ENCODE measurements at regions not wholly inside any gene's neighbourhood (a gene's known extent, or its start where the extent isn't known, plus 50 kb on each side); places are given as distances from the start of the nearest gene placed in this dataset.

- H3K27me3 Mint-ChIP-seq (ENCODE audit: insufficient read depth, low read depth), result peaks cover 2% of the 10 kb centered on the region
Observed at GRCh38 chr7:52184006-52184703, 851.3 kb upstream of the POM121L12 start.

GRCh38 chr7:52179934-52180333 is 855.5 kb upstream of the POM121L12 start:
- H3K27me3 ChIP-seq, result no peaks in the 10 kb centered on the region
- H3K4me2 ChIP-seq, result no peak overlapping the region
- no peak for TF ChIP-seq EZH2 (IDR thresholded peaks at IDR 0.05)
- TF ChIP-seq EZH2phosphoT487 (IDR thresholded peaks at IDR 0.05), result no peak
- no peak for TF ChIP-seq CTCF (IDR thresholded peaks at IDR 0.05)
- no peak overlapping the region for H3K27ac ChIP-seq
- no peaks in the 10 kb centered on the region for H3K9me3 ChIP-seq (ENCODE audit: low read depth)
- no peak for DNase-seq (ENCODE audit: low spot score)
- no peak overlapping the region for H3K4me3 ChIP-seq
- Mint-ChIP-seq H3K27ac (no peak overlapping the region), H3K4me1 (no peaks in the 10 kb centered on the region), H3K27me3 (ENCODE audit: insufficient read depth, low read depth) (no peaks in the 10 kb centered on the region), H3K36me3 (no peaks in the 10 kb centered on the region), H3K9me3 (peaks cover 6% of the 10 kb centered on the region), H3K4me3 (no peak overlapping the region)
- H3K9ac ChIP-seq, result no peak overlapping the region
- H3K79me2 ChIP-seq (ENCODE audit: low read depth), result no peaks in the 10 kb centered on the region
- no peaks in the 10 kb centered on the region for H4K20me1 ChIP-seq (ENCODE audit: low read depth)
- no peaks in the 10 kb centered on the region for H3K36me3 ChIP-seq
- H3K4me1 ChIP-seq, result no peaks in the 10 kb centered on the region
- peak overlapping the region; percentile 68 for H2AFZ ChIP-seq (replicated peaks)
- H3F3A ChIP-seq (ENCODE audit: low read depth), result no peaks in the 10 kb centered on the region

More at GRCh38 chr7:52184006-52184703, 851.3 kb upstream of the POM121L12 start:
- TF ChIP-seq CTCF (IDR thresholded peaks at IDR 0.05), result no peak
- TF ChIP-seq EZH2 (IDR thresholded peaks at IDR 0.05), result no peak
- no peak for TF ChIP-seq EZH2phosphoT487 (IDR thresholded peaks at IDR 0.05)
- Mint-ChIP-seq H3K9me3 (peaks cover 12% of the 10 kb centered on the region), H3K36me3 (no peaks in the 10 kb centered on the region), H3K4me1 (peaks cover 17% of the 10 kb centered on the region), H3K4me3 (no peak overlapping the region), H3K27ac (no peak overlapping the region)
- Histone ChIP-seq H3K36me3 (no peaks in the 10 kb centered on the region), H3K27ac (no peak overlapping the region), H3K4me1 (no peaks in the 10 kb centered on the region), H3K27me3 (no peaks in the 10 kb centered on the region), H4K20me1 (ENCODE audit: low read depth) (no peaks in the 10 kb centered on the region), H3K4me3 (no peak overlapping the region), H3K9me3 (ENCODE audit: low read depth) (no peaks in the 10 kb centered on the region), H3F3A (ENCODE audit: low read depth) (no peaks in the 10 kb centered on the region), H2AFZ (replicated peaks) (peak overlapping the region; percentile 46), H3K79me2 (ENCODE audit: low read depth) (no peaks in the 10 kb centered on the region), H3K4me2 (no peak overlapping the region), H3K9ac (no peak overlapping the region)
- no peak for DNase-seq (ENCODE audit: low spot score)

- no peaks in the 10 kb centered on the region for H3K9me3 ChIP-seq (ENCODE audit: low read depth)
- no peaks in the 10 kb centered on the region for H3K79me2 ChIP-seq (ENCODE audit: low read depth)
- no peaks in the 10 kb centered on the region for H3K36me3 Mint-ChIP-seq
- H3K4me2 ChIP-seq, result no peak overlapping the region
- H3K9me3 Mint-ChIP-seq, result peaks cover 2% of the 10 kb centered on the region
- TF ChIP-seq EZH2phosphoT487 (IDR thresholded peaks at IDR 0.05) (no peak), CTCF (IDR thresholded peaks at IDR 0.05) (peak; percentile 64)
- H3F3A ChIP-seq (ENCODE audit: low read depth), result no peaks in the 10 kb centered on the region
- H3K27me3 Mint-ChIP-seq (ENCODE audit: insufficient read depth, low read depth), result no peaks in the 10 kb centered on the region
- no peak overlapping the region for H3K4me3 Mint-ChIP-seq
- H3K4me1 Mint-ChIP-seq, result peaks cover 15% of the 10 kb centered on the region
- H3K9ac ChIP-seq, result no peak overlapping the region
- DNase-seq (ENCODE audit: low spot score), result peak; percentile 37
- H3K27me3 ChIP-seq, result no peaks in the 10 kb centered on the region
- H3K4me1 ChIP-seq, result no peaks in the 10 kb centered on the region
- no peak overlapping the region for H3K27ac Mint-ChIP-seq
- no peak overlapping the region for H3K4me3 ChIP-seq
- no peaks in the 10 kb centered on the region for H4K20me1 ChIP-seq (ENCODE audit: low read depth)
- H2AFZ ChIP-seq (replicated peaks), result peak overlapping the region; percentile 29
- H3K36me3 ChIP-seq, result no peaks in the 10 kb centered on the region
- no peak overlapping the region for H3K27ac ChIP-seq
Observed at GRCh38 chr7:52168085-52168484, 851.5 kb upstream of the COBL start.

All from neural progenitor cell (in vitro differentiated cells).